KBM-7 (cell line): ENCODE measurements at regions not wholly inside any gene's neighbourhood (a gene's known extent, or its start where the extent isn't known, plus 50 kb on each side); places are given as distances from the start of the nearest gene placed in this dataset.
"Not testable (repeated sequence)": the region's sequence is repeated elsewhere in the genome, so short reads cannot be mapped to it uniquely, and the experiment has no call there.

Source experiments
- DNase-seq: peaks from one replicate; pipeline ENCODE4 v3.0.0-alpha.2; 2015
- in situ Hi-C: fragments of 300-500 bp; cut with MboI; formaldehyde crosslinking; loops from 2 replicates; pipeline ENCODE4 v1.14.3; 2020; ENCODE audit warnings: low sequenced_read_pairs, low pct_unique_long_range_greater_than_20kb, mixed read lengths

DNA sequence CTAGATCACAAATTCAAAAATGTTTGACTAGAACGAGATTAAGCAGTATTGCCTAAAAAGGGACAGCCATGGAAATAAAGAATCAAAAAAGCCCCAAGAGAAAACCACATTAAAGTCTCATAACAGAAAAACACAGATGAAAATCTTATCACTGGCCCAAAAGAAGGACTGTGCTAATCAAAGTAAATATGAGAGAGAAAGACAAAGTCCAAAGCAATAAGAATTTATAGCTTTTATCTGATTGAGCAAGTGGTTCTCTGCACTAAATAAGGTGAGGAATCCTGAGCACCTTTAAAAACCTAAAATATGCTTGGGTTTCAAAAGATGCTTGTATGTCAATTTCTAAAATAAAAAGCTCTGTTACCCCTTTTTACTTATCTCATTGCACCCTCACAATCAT, 409.3 kb downstream of the GASK1B start:
- in situ Hi-C loops, result no loop called here
- DNase-seq, result no peak

DNA sequence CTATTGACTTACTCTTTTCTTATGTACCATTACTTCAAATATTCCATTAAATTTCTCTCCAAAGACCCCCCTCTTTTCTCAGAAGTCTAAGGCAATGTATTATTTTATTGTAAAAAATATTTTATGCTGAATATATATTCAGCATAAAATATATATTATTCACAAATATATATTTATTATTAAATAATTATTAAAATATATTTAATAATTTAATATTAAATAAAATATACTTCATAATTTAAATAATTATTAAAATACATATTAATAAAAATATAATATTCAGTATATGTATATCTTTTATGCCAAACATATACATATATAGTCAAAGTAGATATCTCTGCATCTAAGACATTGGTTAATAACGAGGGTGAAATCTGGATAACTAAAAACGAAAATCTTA, 418.4 kb downstream of the GASK1B start:
- in situ Hi-C loops, result no loop called here
- no peak for DNase-seq

DNA sequence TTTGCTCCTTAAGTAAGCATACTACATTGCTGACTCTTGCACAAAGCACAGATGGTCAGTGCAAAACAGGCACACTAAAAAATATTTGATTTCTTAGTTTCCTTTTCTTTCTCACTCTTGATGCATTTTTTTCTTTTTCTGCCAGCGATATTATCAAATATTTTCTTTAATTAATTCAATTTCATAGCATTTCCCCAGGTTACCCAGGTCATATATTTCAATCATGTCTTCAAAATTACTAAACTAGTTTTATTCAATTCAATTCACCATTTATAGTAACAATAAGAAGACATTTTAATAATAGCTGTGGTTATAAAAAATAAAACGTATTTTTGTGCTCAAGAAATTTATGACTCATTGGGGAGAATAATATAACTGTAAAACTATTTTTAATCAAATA, 421.2 kb downstream of the GASK1B start:
- in situ Hi-C loops, result no loop called here
- DNase-seq, result no peak

DNA sequence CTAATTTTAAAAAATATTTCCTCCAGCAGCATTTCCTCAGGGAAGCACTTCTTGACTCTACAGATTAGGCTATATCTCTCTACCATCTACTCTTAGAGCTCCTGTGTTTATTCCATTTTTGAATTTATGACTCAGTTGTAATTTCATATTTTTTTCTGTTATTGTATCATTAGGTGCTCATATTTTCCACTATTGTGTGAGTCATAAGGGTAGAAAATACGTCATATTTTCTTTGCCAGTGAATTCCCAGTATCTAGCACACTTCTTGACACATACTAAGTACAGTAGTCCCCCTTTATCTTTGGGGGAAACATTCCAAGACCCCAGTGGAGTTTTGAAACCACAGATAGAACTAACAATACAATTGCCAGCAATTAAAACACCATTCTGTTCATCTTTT, 431.2 kb downstream of the GASK1B start:
- no peak for DNase-seq
- in situ Hi-C loops, result no loop called here

DNA sequence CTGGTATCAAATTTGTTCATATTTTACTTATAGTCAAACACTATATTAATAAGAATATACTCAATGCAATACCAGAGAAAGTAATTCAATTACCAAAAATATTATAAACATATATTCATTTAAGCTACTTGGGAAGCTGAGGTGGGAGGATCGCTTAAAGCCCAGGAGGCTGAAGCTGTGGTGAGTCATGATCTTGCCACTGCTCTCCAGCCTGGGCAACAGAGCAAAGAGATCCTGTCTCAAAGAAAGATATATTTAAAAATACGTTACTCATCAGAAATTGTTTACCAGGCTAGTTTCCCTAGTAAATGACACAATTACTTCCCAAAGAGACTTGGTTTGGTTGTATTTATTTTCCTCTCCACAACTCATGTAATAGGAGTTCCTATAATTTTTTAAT, 433.6 kb downstream of the GASK1B start:
- in situ Hi-C loops, result no loop called here
- DNase-seq, result no peak

DNA sequence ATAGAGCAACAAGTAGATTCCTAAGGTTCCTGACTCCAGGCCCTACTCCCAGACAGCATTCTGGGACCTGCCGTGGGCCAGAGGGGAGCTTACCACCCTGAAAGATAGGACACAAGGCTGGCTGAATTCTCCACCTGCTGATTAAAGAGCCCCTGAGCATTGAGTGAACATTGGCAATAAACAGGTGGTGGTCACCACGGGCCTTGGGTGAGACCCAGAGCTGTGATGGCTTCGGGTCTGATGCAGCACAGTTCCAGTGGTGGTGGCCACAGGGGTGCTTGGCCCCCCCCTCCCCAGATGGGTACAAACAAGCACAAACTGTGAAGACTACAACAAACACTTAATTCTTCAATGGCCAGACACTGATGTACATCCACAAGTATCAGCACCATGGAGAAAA, 444.6 kb downstream of the GASK1B start:
- no peak for DNase-seq
- in situ Hi-C loops, result no loop called here

DNA sequence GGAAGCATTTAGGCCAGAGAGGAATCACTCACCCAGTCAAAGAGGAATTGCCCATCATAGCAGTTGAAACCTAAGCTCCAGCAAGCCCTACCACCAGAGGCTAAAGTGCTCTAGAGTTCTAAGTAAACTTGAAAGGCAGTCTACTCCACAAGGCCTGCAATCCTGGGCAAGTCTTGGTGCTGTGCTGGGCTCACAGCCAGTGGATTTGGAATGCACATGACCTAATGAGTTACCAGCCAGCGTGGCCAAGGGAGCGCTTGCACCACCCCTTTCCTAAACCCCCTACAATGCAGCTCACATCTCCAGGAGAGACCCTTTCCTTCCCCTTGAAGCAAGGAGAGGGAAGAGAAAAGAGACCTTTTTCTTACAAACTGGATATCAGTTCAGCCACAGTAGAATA, 445.7 kb downstream of the GASK1B start:
- DNase-seq, result no peak
- in situ Hi-C loops, result no loop called here

DNA sequence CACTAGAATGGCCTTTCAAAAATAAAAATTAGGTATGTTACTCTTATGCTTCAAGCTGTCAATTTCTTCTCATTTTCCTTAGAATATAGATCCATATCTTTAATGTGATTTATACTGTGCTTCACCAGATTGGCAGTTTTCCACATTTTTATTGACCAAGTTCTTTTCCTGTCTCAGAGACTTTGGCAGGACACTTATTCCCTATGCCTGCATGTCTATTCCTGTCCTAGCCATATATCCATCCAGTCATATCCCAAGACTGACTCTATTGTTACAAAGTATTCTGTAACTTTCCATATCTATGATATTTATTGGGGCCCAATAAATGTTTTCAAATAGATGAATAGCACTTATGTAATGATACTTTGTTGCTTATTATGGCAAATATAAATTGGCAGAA, 450.7 kb downstream of the GASK1B start:
- no peak for DNase-seq

DNA sequence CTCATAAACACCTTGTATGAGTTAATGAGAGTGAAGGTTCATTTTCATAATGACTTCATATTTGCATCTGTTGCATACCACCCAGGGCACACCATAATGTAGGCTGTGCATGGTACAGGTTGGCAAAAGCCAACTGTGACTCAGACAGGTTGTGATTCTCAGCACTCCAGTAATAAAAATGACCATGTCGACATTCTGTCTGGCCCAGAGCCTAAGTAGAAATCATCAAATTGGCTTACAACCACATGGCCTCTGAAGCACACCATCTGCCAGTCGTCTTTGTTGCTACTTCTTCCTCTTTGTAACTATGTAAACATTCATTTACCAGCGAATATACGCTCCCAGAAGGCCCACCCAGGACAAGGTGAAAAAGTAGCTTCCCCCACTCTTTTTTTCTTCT, 459.5 kb downstream of the GASK1B start:
- no peak for DNase-seq
- in situ Hi-C loops, result no loop called here

More for the DNA sequence above, 450.7 kb downstream of the GASK1B start:
- in situ Hi-C loops, result no loop called here

DNA sequence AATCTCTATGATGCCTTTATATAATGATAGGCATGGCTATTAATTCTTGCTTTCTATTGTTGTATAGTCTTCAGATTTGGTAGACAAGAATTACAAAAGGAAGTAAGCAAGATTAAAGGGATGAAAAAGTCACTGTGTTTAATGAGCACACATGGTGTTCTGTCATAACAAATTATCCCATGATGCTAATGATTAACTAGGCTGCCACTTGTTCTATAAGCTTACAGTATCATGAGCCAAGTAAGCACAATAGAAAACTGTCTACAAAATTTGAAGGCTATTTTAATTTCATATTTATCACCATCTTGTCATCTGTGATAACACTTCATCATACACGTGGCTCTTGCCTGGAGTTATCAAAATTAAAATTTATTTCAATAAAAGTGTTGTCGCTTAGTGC, 466.7 kb downstream of the GASK1B start:
- in situ Hi-C loops, result no loop called here
- no peak for DNase-seq

DNA sequence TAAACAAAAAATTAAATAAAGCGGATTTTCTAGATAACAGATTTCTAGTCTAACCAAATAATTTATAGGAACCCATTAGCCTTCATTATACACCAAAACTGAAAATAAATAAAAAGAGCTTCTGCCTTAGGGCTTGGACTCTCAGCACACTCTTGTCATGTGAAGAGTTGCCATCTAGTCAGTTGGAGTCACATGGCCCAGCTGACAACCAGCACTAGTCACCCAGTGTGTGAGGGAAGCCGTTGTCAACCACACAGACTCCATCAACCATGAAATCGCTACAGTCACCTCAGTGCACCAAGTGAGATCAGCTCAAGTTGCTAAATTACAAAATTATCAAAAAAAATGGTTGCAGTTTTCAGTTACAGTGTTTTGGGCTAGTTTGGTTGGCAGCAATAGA, 470.0 kb downstream of the GASK1B start:
- in situ Hi-C loops, result no loop called here
- DNase-seq, result no peak

DNA sequence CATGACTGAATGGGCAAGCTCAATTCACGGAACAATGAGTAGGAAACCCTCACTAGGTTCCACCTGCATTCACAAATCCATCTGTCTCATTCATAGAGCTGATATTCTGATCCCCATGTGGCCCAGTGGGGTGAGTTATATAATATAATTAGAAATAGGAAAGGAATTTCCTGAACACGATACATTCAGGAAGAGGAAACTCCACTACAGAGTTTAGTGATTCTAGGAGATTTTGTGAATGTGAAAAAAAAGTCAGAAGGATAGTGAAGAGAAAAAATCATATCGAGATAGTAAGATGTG, 471.2 kb downstream of the GASK1B start:
- no peak for DNase-seq
- in situ Hi-C loops, result no loop called here

DNA sequence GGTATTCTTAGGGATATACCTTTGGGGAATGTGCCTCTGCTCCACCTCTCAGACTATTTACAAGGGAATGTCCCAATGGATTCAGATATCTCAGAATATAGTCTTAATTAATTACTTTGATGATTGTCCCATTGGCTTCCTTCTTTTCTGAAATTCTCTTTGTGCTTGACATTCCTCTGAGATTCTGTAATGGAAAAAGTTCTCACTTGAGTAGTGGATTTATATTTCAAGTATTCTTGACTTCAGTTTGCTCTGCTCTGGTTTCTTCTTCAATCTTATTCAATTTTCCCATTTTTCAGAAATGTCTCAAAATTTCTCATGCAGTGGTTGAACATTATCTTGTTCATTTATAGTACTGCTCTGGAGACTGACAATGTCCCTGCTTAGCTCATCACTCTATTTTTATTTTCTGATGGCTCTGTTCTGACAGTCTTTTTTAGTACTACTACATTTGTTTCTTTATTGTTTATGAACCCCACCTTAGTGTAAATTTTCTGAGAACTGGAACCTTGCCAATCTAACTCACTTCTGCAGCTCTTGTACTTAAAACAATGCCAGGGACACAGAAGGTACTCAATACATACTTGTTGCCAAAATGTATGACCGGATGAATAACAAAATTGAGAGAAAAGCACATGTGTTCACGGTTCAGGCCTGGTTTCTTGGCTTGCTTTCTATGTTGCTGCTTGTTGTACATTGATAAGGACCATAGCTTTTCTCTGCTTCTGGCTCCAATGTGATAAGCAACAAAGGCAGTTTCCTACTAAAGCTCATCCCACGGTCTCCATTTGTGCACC, 471.7 kb downstream of the GASK1B start:
- in situ Hi-C loops, result no loop called here
- no peak for DNase-seq

DNA sequence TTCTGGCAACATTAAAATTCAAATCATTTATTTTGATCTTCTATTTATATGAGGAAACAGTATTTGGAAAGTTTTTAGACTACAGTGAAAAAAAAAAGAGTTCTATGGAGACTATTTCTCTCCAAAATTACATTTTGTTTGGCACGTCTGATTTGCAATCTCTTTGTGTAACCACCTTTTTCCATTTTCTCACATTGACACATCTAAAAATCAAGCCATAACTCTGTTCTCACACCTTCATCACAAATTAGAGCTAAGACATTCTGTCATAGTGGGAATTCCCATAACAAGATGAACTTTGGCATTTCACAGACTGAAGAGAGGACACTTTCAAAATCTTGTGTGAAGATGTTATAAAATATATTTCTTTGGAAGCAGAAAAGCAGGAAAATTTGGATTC, 468.9 kb downstream of the GRIA2 start:
- in situ Hi-C loops, result no loop called here

DNA sequence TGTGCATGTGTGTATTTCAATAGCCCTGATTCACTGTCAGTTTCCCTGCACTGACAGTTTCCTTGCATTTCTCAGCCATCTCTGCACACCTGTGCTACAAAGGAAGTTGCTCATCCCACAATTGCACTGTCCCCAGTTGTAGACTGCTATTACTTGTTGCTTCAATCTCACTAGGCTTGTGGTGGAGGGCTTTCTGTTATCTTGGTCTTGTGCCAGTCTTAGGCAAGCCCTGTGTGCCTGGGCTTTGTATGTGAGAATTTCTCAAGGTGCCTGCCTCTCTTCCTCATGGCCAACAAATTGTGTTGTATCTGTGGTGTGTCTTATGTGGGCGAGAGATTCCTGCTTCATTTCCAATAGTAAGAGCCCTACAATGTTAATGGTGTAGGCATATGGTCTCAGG, 467.4 kb downstream of the GRIA2 start:
- DNase-seq, result no peak
- in situ Hi-C loops, result no loop called here

More for the DNA sequence above, 468.9 kb downstream of the GRIA2 start:
- DNase-seq, result no peak

DNA sequence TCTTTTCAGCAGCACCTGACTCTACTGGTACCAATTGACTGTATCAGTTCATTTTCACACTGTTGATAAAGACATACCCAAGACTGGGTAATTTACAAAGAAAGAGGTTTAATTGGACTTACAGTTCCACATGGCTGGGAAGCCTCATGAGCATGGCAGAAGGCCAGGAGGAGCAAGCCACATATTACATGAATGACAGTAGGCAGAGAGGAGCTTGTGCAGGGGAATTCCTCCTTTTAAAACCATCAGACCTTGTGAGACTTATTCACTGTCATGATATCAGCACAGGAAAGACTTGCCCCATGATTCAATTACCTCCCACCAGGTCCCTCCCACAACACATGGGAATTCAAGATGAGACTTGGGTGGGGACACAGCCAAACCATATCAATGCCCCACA, 458.8 kb downstream of the GRIA2 start:
- in situ Hi-C loops, DNase-seq: not testable (repeated sequence)

DNA sequence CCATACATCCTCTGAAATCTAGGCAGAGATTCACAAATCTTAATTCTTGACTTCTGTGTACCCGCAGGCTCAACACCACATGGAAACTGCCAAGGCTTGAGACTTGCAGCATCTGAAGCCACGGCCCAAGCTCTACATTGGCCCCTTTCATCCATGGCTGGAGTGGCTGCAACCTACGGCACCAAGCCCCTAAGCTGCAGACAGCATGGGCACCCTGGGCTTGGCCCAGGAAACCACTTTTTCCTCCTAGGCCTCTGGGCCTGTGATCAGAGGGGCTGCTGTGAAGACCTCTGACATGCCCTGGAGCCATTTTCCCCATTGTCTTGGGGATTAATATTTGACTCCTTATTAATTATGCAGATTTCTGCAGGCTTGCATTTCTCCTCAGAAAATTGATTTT, 457.9 kb downstream of the GRIA2 start:
- no peak for DNase-seq
- in situ Hi-C loops, result no loop called here

DNA sequence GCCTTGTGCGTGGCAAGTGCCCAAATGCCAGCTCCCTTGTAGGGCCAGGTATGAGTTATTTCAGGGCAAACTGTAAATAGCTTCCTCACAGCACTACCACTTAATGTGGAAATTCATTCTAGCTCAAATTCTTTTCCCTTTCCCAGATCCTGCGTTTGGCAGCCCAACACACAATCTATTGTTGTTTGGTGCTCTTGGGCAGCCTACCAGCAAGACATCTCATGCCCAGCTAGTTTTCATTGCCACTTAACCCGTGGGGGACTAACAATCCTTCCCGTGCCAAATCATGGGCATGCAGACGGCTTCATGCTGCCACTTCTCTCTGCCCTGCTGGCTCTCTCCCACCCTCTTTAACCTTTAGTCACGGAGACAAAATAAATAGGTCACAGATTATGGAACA, 454.2 kb downstream of the GRIA2 start:
- no peak for DNase-seq
- in situ Hi-C loops, result no loop called here

DNA sequence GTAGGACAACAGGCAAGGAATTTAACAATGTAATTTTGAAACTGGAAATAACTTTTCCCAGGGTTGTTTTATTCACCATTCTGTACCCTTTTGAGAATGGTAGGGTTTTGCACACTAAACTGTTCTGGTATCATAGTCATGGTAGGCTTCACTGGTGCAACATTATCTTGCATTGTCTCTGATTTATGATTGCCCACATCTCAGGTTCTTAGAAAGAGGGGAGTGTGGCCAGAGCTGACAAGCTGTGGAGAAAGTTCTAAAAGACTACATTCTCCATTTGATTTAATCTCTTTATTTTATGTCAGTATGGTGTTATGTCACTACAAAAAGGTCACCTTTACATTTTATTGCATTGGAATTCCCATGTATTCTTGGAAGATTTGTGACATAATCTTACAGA, 447.3 kb downstream of the GRIA2 start:
- in situ Hi-C loops, result no loop called here
- DNase-seq, result no peak

DNA sequence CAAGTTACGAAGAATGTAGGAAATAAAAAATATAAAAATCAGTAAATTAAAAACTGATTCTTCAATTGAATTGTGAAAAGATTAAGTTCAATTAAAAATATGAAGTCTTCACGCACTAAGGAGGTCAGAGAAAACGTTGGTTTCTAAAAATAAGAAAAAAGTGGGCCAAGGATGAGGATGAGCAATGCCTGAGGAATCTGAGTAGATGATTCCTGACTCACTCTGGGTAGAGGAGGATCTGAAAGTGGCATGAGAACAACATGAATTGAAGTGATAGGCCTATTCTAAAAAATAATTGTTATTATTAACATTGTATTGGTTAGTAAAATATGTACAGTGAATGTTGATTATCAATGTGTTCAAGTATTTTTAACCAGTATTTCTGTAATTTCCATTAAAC, 444.2 kb downstream of the GRIA2 start:
- in situ Hi-C loops, result no loop called here
- no peak for DNase-seq

DNA sequence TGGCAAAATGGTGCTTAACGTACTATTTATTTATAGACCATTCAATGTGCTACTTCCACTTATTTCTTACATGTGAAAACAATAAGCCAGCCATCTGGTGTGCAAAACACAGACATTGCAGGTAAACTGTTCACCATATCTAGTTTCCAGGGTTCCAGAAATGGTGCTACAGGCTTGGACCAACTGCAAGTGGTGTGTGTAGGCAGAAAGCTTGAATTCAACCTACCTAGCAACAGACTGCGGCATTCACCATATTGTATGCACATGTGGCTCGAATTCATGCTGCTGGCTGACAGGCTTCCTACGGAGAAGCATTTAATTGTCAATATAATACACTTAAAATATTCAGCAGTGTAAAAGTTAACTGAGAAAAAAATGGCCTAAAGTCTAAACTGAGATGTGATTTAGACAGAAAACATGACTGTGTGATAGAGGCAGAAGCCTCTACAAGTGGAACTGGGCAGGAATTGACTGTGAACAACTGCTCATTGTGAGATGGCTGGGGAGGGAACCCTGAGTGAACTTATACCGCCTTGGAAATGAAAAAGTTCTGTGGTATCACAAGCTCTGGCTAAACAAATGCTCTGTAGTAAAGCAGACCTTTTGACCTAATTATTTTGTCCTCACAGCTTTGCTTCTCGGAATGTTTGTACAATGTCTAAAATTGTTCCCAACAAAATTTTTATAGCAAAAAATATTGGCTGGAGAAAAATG, 434.7 kb downstream of the GRIA2 start:
- in situ Hi-C loops, result no loop called here

More for the DNA sequence above, 434.7 kb downstream of the GRIA2 start:
- no peak for DNase-seq
